ENCODE measurements at regions not wholly inside any gene's neighbourhood (a gene's known extent, or its start where the extent isn't known, plus 50 kb on each side); places are given as distances from the start of the nearest gene placed in this dataset.

GRCh38 chr3:194003114-194004057, 132.6 kb upstream of the HES1 start:
- peak; percentile 68 for DNase-seq (ENCODE audit: low spot score)
- Mint-ChIP-seq H3K4me3 (peak overlapping the region; percentile 68), H3K27me3 (ENCODE audit: insufficient read depth, low read depth, poor library complexity) (peaks cover 25% of the 10 kb centered on the region), H3K36me3 (ENCODE audit: low read depth) (no peaks in the 10 kb centered on the region), H3K27ac (no peak overlapping the region), H3K9me3 (no peaks in the 10 kb centered on the region; the same call in 2 of the 3 replicates), H3K4me1 (peaks cover 21% of the 10 kb centered on the region)
- peak; percentile 83 for ATAC-seq
- H3K36me3 ChIP-seq (ENCODE audit: insufficient read depth), result no peaks in the 10 kb centered on the region
- no peaks in the 10 kb centered on the region for H4K20me1 ChIP-seq (replicated peaks; ENCODE audit: insufficient read depth)
- H3K4me1 ChIP-seq (ENCODE audit: insufficient read depth), result peaks cover 10% of the 10 kb centered on the region
- H3K4me2 ChIP-seq, result peak overlapping the region; percentile 86
- peak overlapping the region; percentile 80 for H2AFZ ChIP-seq
- TF ChIP-seq POLR2AphosphoS5 (IDR thresholded peaks at IDR 0.05; ENCODE audit: low read depth) (peak; percentile 22; the same call in 1 of the 2 replicates), ZNF462 (CRISPR knock-in tag; IDR thresholded peaks at IDR 0.05) (no peak), STAT1 (IDR thresholded peaks at IDR 0.05; ENCODE audit: unreplicated experiment) (no peak)
- H3K79me2 ChIP-seq (replicated peaks; ENCODE audit: insufficient read depth), result no peaks in the 10 kb centered on the region
- peaks cover 11% of the 10 kb centered on the region for H3K27me3 ChIP-seq (ENCODE audit: insufficient read depth)
- no peaks in the 10 kb centered on the region for H3K9me2 ChIP-seq (ENCODE audit: insufficient read depth)
- peak overlapping the region; percentile 59 for H3K4me3 ChIP-seq
- H3K27ac ChIP-seq (ENCODE audit: low read depth), result no peak overlapping the region
- H3F3A ChIP-seq (replicated peaks; ENCODE audit: low read depth), result no peaks in the 10 kb centered on the region

GRCh38 chr3:194005930-194006501, 129.9 kb upstream of the HES1 start:
- Mint-ChIP-seq H3K4me1 (peaks cover 30% of the 10 kb centered on the region), H3K27me3 (ENCODE audit: insufficient read depth, low read depth, poor library complexity) (peaks cover 28% of the 10 kb centered on the region), H3K9me3 (no peaks in the 10 kb centered on the region; the same call in 2 of the 3 replicates), H3K36me3 (ENCODE audit: low read depth) (no peaks in the 10 kb centered on the region), H3K27ac (no peak overlapping the region), H3K4me3 (no peak overlapping the region)
- peak; percentile 10; the same call in 2 of the 3 replicates for ATAC-seq
- Histone ChIP-seq H2AFZ (no peak overlapping the region), H3K4me3 (no peak overlapping the region), H3K4me1 (ENCODE audit: insufficient read depth) (peaks cover 22% of the 10 kb centered on the region), H3K9me2 (ENCODE audit: insufficient read depth) (no peaks in the 10 kb centered on the region), H3K27me3 (ENCODE audit: insufficient read depth) (peaks cover 11% of the 10 kb centered on the region), H3K36me3 (ENCODE audit: insufficient read depth) (no peaks in the 10 kb centered on the region), H3K4me2 (no peak overlapping the region), H3K27ac (ENCODE audit: low read depth) (no peak overlapping the region), H3K79me2 (replicated peaks; ENCODE audit: insufficient read depth) (no peaks in the 10 kb centered on the region), H3F3A (replicated peaks; ENCODE audit: low read depth) (no peaks in the 10 kb centered on the region), H4K20me1 (replicated peaks; ENCODE audit: insufficient read depth) (no peaks in the 10 kb centered on the region)
- peak; percentile 21 for DNase-seq (ENCODE audit: low spot score)
- TF ChIP-seq CTCF (conservative IDR thresholded peaks at IDR 0.05; ENCODE audit: low read depth in 2 of 2), result no peak
